Common myeloid progenitor, CD34-positive (primary cell): ENCODE measurements at regions not wholly inside any gene's neighbourhood (a gene's known extent, or its start where the extent isn't known, plus 50 kb on each side); places are given as distances from the start of the nearest gene placed in this dataset.

Experiments used
- CTCF ChIA-PET: fragments of 350-600 bp; sonication (Branson Sonifier 250); formaldehyde crosslinking; loops from one replicate; lab custom pipeline; 2021; ENCODE audit warnings: antibody characterized with exemption; lab: Charles Lee
- POLR2A ChIA-PET: fragments of 350-600 bp; sonication (Branson Sonifier 250); formaldehyde crosslinking; loops from one replicate; lab custom pipeline; 2021; ENCODE audit warnings: antibody characterized with exemption; lab: Charles Lee
- DNase-seq, 3 donors: peaks; one replicate each; pipeline versions ENCODE4 v3.0.0 to v3.0.0-alpha.2; 2013
- H3K27ac ChIP-seq, 2 experiments: 1 replicate in 1 of 2; 2 replicates in 1 of 2; pipeline ENCODE4 v1.7.0; 2013; ENCODE audit warnings: inconsistent platforms in 2 of 2, low read length in 2 of 2, mild to moderate bottlenecking in 2 of 2, low read depth in 1 of 2, moderate library complexity in 1 of 2; ENCODE audit not compliant: severe bottlenecking in 2 of 2, insufficient read depth in 1 of 2, poor library complexity in 1 of 2
- H3K27me3 ChIP-seq, 5 experiments: replicated peaks in 2 of 5; 1 replicate in 3 of 5; 2 replicates in 2 of 5; pipeline versions ENCODE4 v1.6.1 to v1.7.0; 2013; ENCODE audit warnings: low read length in 4 of 5, mild to moderate bottlenecking in 2 of 5, moderate library complexity in 2 of 5, inconsistent platforms in 1 of 5; ENCODE audit not compliant: insufficient read depth in 5 of 5, control insufficient read depth in 4 of 5
- H3K36me3 ChIP-seq, 4 experiments: 1 replicate in 2 of 4; 2 replicates in 2 of 4; pipeline versions ENCODE4 v1.6.1 to v1.7.0; 2013; ENCODE audit warnings: low read length in 3 of 4, control low read depth in 1 of 4, mild to moderate bottlenecking in 1 of 4; ENCODE audit not compliant: control insufficient read depth in 4 of 4, insufficient read depth in 4 of 4
- H3K4me1 ChIP-seq, 4 experiments: 1 replicate in 3 of 4; 2 replicates in 1 of 4; pipeline versions ENCODE4 v1.6.1 to v1.7.1; 2013; ENCODE audit warnings: low read length in 3 of 4, mild to moderate bottlenecking in 3 of 4, control low read depth in 1 of 4, inconsistent platforms in 1 of 4, moderate library complexity in 1 of 4; ENCODE audit not compliant: control insufficient read depth in 4 of 4, insufficient read depth in 4 of 4; ENCODE audit errors: control extremely low read depth in 1 of 4
- H3K4me3 ChIP-seq, 7 experiments: 1 replicate in 4 of 7; 2 replicates in 3 of 7; pipeline versions ENCODE4 v1.5.1 to v1.7.0; 2013; ENCODE audit warnings: mild to moderate bottlenecking in 7 of 7, low read length in 6 of 7, moderate library complexity in 6 of 7, inconsistent platforms in 2 of 7, low read depth in 2 of 7, control low read depth in 1 of 7; ENCODE audit not compliant: insufficient read depth in 4 of 7, control insufficient read depth in 1 of 7; ENCODE audit errors: extremely low read depth in 1 of 7
- H3K9me3 ChIP-seq, 5 experiments: 1 replicate in 4 of 5; 2 replicates in 1 of 5; pipeline versions ENCODE4 v1.6.1 to v1.7.1; 2013; ENCODE audit warnings: low read length in 4 of 5, mild to moderate bottlenecking in 2 of 5, inconsistent platforms in 1 of 5, low read depth in 1 of 5, moderate library complexity in 1 of 5; ENCODE audit not compliant: control insufficient read depth in 4 of 5, insufficient read depth in 2 of 5; ENCODE audit errors: control extremely low read depth in 1 of 5
- WGBS: methylation state at CpG from one replicate; pipeline ENCODE4 v1.1.5; 2013; ENCODE audit not compliant: insufficient coverage; 5-methylcytosine and 5-hydroxymethylcytosine counted together

GRCh38 chr3:64761729-64762128, 73.9 kb upstream of the ADAMTS9 start:
- POLR2A ChIA-PET: no interaction called here
- H3K4me3 ChIP-seq: no peak overlapping the region
- 100% methylated on average over 4 of the region's 5 CpGs for WGBS
- CTCF ChIA-PET: no interaction called here
- H3K4me1 ChIP-seq: no peaks in the 10 kb centered on the region
- H3K36me3 ChIP-seq: no peaks in the 10 kb centered on the region
- peaks cover 0 to 2% (median 0%) of the 10 kb centered on the region in 5 experiments for H3K9me3 ChIP-seq
- no peak overlapping the region for H3K27ac ChIP-seq
- DNase-seq: no peak
- H3K27me3 ChIP-seq: peaks cover 0 to 3% (median 0%) of the 10 kb centered on the region in 5 experiments

- peaks cover 0 to 2% (median 0%) of the 10 kb centered on the region in 5 experiments for H3K9me3 ChIP-seq
- CTCF ChIA-PET: no interaction called here
- no peak for DNase-seq
- POLR2A ChIA-PET: no interaction called here
- H3K4me1 ChIP-seq: no peaks in the 10 kb centered on the region
- no peak overlapping the region for H3K27ac ChIP-seq
- H3K4me3 ChIP-seq: no peak overlapping the region
- H3K27me3 ChIP-seq: peaks cover 0 to 3% (median 0%) of the 10 kb centered on the region in 5 experiments
- WGBS: 100% methylated on average over 1 of the region's 5 CpGs
- H3K36me3 ChIP-seq: no peaks in the 10 kb centered on the region
Observed at GRCh38 chr3:64760258-64760657, 72.5 kb upstream of the ADAMTS9 start.

GRCh38 chr3:64759811-64760210, 72.0 kb upstream of the ADAMTS9 start:
- ChIA-PET CTCF (no interaction called here), POLR2A (no interaction called here)
- no CpG with 5 or more reads among the region's 2 CpGs for WGBS

GRCh38 chr3:64756398-64756986, 68.7 kb upstream of the ADAMTS9 start:
- no peaks in the 10 kb centered on the region for H3K36me3 ChIP-seq
- peaks cover 0 to 3% (median 0%) of the 10 kb centered on the region in 5 experiments for H3K27me3 ChIP-seq
- no peak overlapping the region for H3K4me3 ChIP-seq
- no peak overlapping the region for H3K27ac ChIP-seq
- H3K4me1 ChIP-seq: no peaks in the 10 kb centered on the region
- DNase-seq: no peak
- ChIA-PET CTCF (no interaction called here), POLR2A (no interaction called here)
- peaks cover 0 to 8% (median 2%) of the 10 kb centered on the region in 5 experiments for H3K9me3 ChIP-seq
- no CpG with 5 or more reads among the region's 2 CpGs for WGBS

More at GRCh38 chr3:64759811-64760210, 72.0 kb upstream of the ADAMTS9 start:
- no peak overlapping the region for H3K4me3 ChIP-seq
- H3K4me1 ChIP-seq: no peaks in the 10 kb centered on the region
- no peak for DNase-seq
- no peaks in the 10 kb centered on the region for H3K36me3 ChIP-seq
- peaks cover 0 to 2% (median 0%) of the 10 kb centered on the region in 5 experiments for H3K9me3 ChIP-seq
- H3K27ac ChIP-seq: no peak overlapping the region
- peaks cover 0 to 3% (median 0%) of the 10 kb centered on the region in 5 experiments for H3K27me3 ChIP-seq

GRCh38 chr3:64748244-64748904, 60.6 kb upstream of the ADAMTS9 start:
- no peaks in the 10 kb centered on the region for H3K4me1 ChIP-seq
- no peak for DNase-seq
- WGBS: 93% methylated on average over 6 of the region's 6 CpGs
- no peak overlapping the region for H3K27ac ChIP-seq
- ChIA-PET CTCF (no interaction called here), POLR2A (no interaction called here)
- H3K9me3 ChIP-seq: no peaks in the 10 kb centered on the region
- H3K4me3 ChIP-seq: no peak overlapping the region
- H3K27me3 ChIP-seq: peaks cover 0 to 2% (median 0%) of the 10 kb centered on the region in 5 experiments
- no peaks in the 10 kb centered on the region for H3K36me3 ChIP-seq

- CTCF ChIA-PET: no interaction called here
- POLR2A ChIA-PET: no interaction called here
- DNase-seq: no peak
Observed at GRCh38 chr3:64747679-64748078, 59.9 kb upstream of the ADAMTS9 start.

GRCh38 chr3:64743887-64744243, 56.1 kb upstream of the ADAMTS9 start:
- CTCF ChIA-PET: no interaction called here
- Histone ChIP-seq H3K27ac (no peak overlapping the region), H3K4me1 (no peaks in the 10 kb centered on the region), H3K4me3 (no peak overlapping the region), H3K9me3 (no peaks in the 10 kb centered on the region), H3K27me3 (peaks cover 0 to 2% (median 0%) of the 10 kb centered on the region in 5 experiments), H3K36me3 (no peaks in the 10 kb centered on the region)
- no peak for DNase-seq
- POLR2A ChIA-PET: no interaction called here
- no CpG with 5 or more reads among the region's 4 CpGs for WGBS

More at GRCh38 chr3:64747679-64748078, 59.9 kb upstream of the ADAMTS9 start:
- no CpG with 5 or more reads among the region's 4 CpGs for WGBS
- no peaks in the 10 kb centered on the region for H3K36me3 ChIP-seq
- H3K27ac ChIP-seq: no peak overlapping the region
- no peaks in the 10 kb centered on the region for H3K9me3 ChIP-seq
- H3K27me3 ChIP-seq: peaks cover 0 to 2% (median 0%) of the 10 kb centered on the region in 5 experiments
- H3K4me1 ChIP-seq: no peaks in the 10 kb centered on the region
- no peak overlapping the region for H3K4me3 ChIP-seq
